Activated T-helper 17 cell treated with anti-CD3 and anti-CD28 coated beads, Interleukin-2, amount 50 U/mL, for 72 hours (primary cell): ENCODE measurements at regions not wholly inside any gene's neighbourhood (a gene's known extent, or its start where the extent isn't known, plus 50 kb on each side); places are given as distances from the start of the nearest gene placed in this dataset.

Source experiments
- ATAC-seq: fragments of 150-1000 bp; cut with Tn5 transposase; replicated peaks from 2 replicates; pipeline ENCODE4 v1.10.0; 2021; ENCODE audit warnings: mild to moderate bottlenecking, moderate library complexity
- H3K27ac Mint-ChIP-seq: one replicate; pipeline ENCODE4 v1.8.0; 2022; ENCODE audit warnings: mixed read lengths
- H3K27me3 Mint-ChIP-seq: one replicate; pipeline ENCODE4 v1.8.0; 2022; ENCODE audit warnings: mixed read lengths
- H3K36me3 Mint-ChIP-seq: one replicate; pipeline ENCODE4 v1.8.0; 2022; ENCODE audit warnings: low read depth, mild to moderate bottlenecking, mixed read lengths
- H3K4me1 Mint-ChIP-seq: one replicate; pipeline ENCODE4 v1.8.0; 2022; ENCODE audit warnings: mixed read lengths
- H3K4me3 Mint-ChIP-seq: one replicate; pipeline ENCODE4 v1.8.0; 2022; ENCODE audit warnings: mild to moderate bottlenecking, mixed read lengths
- H3K9me3 Mint-ChIP-seq: one replicate; pipeline ENCODE4 v1.8.0; 2022; ENCODE audit warnings: mixed read lengths

DNA sequence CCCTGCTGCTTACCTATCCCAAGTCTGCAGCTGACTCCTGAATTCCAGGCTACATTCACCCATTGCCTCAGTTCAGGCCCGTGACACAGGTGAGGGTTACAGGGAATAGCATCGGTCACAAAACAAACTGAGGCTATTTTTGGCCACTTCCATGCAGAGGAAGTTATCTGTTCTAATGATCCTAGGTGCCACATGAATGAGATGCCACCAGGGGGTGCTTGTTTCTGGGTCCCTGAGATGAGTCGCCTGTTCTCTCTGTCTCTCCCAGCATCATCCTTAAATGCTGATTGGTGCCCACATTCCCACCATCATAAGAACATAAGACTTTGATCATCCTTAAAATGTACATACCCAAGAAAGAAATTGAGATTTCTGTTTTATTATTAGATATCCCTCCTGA, 119.0 kb upstream of the CELF4 start:
- no peak for ATAC-seq
- Mint-ChIP-seq H3K4me1 (no peaks in the 10 kb centered on the region), H3K36me3 (no peaks in the 10 kb centered on the region), H3K9me3 (peaks cover 13% of the 10 kb centered on the region), H3K27me3 (peaks cover 6% of the 10 kb centered on the region), H3K27ac (no peak overlapping the region), H3K4me3 (no peak overlapping the region)

DNA sequence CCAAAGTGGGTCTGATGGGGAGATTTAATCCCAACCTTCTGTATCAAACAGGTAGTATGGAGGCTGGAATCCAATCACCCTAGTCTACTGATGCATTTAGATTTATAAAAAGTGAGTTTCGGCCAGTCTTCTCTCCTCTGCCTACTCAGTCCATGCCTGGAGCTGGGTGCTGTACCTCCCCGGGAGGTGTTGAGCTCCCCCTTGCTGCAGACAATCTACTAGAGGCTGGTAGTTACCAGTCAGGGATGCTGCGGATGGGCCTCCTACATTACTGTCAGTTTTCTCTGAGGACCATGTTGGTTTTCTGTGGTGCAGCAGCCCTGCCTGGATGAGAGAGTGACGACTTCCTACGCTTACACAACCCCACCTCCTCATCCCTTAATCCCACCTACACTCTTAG, 118.6 kb upstream of the CELF4 start:
- ATAC-seq, result no peak
- Mint-ChIP-seq H3K27me3 (peaks cover 6% of the 10 kb centered on the region), H3K36me3 (no peaks in the 10 kb centered on the region), H3K4me1 (no peaks in the 10 kb centered on the region), H3K9me3 (peaks cover 13% of the 10 kb centered on the region), H3K27ac (no peak overlapping the region), H3K4me3 (no peak overlapping the region)

DNA sequence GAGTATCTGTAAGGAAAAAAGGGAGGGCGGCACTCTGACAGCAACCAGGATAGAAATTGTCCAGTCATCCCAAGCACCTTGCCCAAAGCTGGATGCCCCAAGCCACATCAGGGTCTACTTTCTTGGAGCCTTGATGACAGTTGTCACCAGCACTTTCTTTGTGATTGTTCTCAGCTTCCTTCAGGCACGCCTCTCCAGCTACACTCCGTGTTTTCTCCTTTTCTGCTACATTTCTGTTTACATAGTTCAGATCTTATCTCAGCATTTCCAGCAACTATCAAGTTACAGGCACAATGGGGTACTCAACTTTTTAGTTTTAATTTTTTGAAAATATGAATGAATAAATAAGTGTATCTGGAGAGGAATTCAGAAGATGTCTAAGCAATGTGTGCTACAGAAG, 115.3 kb upstream of the CELF4 start:
- H3K9me3 Mint-ChIP-seq, result peaks cover 3% of the 10 kb centered on the region
- H3K27ac Mint-ChIP-seq, result no peak overlapping the region
- ATAC-seq, result no peak
- no peaks in the 10 kb centered on the region for H3K36me3 Mint-ChIP-seq
- H3K4me1 Mint-ChIP-seq, result no peaks in the 10 kb centered on the region
- H3K4me3 Mint-ChIP-seq, result no peak overlapping the region
- peaks cover 4% of the 10 kb centered on the region for H3K27me3 Mint-ChIP-seq

DNA sequence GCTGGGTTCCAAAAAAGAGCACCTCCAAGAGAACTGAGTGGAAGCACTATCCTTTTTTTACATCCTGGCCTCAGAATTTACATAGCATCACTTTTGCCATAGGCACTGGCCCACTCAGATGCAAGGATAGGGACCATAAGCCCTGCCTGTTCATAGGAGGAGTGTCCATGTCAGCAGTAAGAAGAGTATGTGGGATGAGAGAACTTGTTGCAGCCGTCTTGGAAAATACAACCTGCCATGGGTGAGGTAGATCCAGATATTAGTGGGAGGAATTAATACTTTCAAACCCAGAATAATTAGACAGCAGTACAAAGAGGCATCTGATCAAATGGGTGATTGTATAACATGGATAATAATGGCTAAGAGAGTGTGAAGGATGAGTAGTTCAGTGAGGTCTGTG, 110.7 kb upstream of the CELF4 start:
- no peak for ATAC-seq

DNA sequence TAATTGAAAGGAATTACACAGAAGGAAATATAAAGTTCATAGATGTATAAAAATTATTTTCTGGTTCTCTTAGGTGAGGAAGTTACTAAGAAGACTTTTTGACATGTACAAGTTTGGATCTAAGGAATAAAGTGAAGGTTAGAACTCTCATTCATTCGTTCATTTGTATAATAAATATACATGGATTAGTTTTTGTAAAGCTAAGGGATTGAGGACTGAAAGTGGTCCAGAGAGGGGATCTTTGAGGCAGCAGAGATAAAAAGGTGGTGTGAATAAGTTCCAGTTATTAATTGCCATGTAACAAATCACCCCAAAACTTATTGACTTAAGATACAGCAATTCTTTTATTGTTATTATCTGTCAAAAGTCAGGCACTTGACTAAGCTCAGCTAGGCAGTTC, 110.1 kb upstream of the CELF4 start:
- no peak overlapping the region for H3K27ac Mint-ChIP-seq
- H3K4me3 Mint-ChIP-seq, result no peak overlapping the region
- no peaks in the 10 kb centered on the region for H3K4me1 Mint-ChIP-seq
- H3K36me3 Mint-ChIP-seq, result no peaks in the 10 kb centered on the region
- H3K9me3 Mint-ChIP-seq, result peaks cover 3% of the 10 kb centered on the region
- no peak for ATAC-seq
- no peaks in the 10 kb centered on the region for H3K27me3 Mint-ChIP-seq

More for the DNA sequence above, 110.7 kb upstream of the CELF4 start:
- no peaks in the 10 kb centered on the region for H3K4me1 Mint-ChIP-seq
- H3K27me3 Mint-ChIP-seq, result no peaks in the 10 kb centered on the region
- H3K9me3 Mint-ChIP-seq, result peaks cover 3% of the 10 kb centered on the region
- no peak overlapping the region for H3K4me3 Mint-ChIP-seq
- no peaks in the 10 kb centered on the region for H3K36me3 Mint-ChIP-seq
- H3K27ac Mint-ChIP-seq, result no peak overlapping the region

DNA sequence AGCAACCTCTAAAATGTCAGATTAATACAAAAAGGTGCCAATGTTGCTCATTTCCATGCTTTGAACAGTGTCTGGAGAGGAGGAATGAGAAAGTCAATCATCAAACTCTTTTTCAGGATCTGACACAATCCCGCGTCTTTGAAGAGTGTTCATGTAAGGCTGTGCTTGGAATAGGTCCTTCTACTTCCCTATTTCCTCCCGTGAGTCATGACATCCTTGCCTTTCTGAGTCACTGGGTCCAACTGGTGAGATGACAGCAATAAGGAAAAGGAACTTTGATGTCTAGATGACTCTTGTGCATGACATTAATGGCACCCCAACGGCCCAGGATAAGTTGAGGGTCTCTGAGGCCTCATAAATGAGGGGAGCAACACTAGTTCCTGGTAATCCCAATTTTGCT, 109.0 kb upstream of the CELF4 start:
- Mint-ChIP-seq H3K4me3 (no peak overlapping the region), H3K9me3 (peaks cover 3% of the 10 kb centered on the region), H3K27me3 (no peaks in the 10 kb centered on the region), H3K36me3 (no peaks in the 10 kb centered on the region), H3K27ac (no peak overlapping the region), H3K4me1 (no peaks in the 10 kb centered on the region)
- no peak for ATAC-seq

DNA sequence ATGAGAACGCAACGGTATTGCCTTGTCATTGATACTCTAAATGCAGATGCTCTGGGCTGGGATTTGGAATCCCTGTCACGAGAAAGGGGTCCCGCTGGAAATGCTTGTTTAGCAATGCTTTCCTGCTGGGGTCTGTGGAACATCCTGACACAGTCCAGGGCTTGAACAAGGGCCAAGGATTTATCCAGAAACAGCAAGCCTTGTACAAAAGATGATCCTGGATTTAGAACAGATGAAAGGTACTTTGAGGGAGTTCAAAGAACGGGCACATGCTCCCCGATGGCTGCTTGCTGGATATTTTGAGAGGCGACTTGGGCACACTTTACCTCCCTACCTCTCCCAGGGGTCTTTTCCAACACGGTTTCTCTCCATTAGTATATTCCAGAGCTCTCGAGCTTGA, 108.1 kb upstream of the CELF4 start:
- Mint-ChIP-seq H3K4me1 (no peaks in the 10 kb centered on the region), H3K9me3 (peaks cover 3% of the 10 kb centered on the region), H3K27me3 (no peaks in the 10 kb centered on the region), H3K27ac (no peak overlapping the region), H3K4me3 (no peak overlapping the region), H3K36me3 (no peaks in the 10 kb centered on the region)
- no peak for ATAC-seq

DNA sequence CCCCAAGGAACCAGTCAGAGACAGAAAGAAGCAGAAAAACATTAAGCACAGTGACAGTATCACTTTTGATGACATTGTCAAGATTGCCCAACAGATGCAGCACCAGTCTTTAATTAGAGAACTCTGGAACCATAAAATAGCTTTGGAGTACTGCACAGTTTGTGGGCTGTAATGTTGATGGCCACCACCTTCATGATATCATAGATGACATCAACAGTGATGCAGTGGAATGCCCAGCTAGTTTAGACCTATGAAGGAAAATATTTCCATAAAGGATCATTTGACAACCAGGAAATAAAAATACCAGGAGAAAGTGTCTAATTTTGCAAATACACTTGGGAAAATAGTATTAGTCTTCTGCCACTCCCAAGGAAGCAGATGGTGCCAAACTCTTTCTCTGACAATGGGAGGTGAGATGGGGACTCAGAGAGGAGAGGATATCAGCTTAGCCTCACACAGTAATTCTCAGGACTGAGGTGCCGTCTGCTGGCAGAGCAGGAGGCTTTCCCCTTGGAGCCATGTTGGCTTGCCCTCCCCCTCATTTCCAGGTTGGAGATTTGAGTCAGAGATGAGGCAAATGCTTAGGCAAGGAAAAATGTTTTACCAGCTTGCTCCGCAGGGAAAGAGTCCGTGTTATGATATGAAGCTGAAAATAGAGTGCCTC, 107.5 kb upstream of the CELF4 start:
- H3K27ac Mint-ChIP-seq, result no peak overlapping the region
- H3K36me3 Mint-ChIP-seq, result no peaks in the 10 kb centered on the region
- H3K4me3 Mint-ChIP-seq, result no peak overlapping the region
- H3K27me3 Mint-ChIP-seq, result no peaks in the 10 kb centered on the region
- no peaks in the 10 kb centered on the region for H3K4me1 Mint-ChIP-seq
- ATAC-seq, result no peak
- peaks cover 3% of the 10 kb centered on the region for H3K9me3 Mint-ChIP-seq

DNA sequence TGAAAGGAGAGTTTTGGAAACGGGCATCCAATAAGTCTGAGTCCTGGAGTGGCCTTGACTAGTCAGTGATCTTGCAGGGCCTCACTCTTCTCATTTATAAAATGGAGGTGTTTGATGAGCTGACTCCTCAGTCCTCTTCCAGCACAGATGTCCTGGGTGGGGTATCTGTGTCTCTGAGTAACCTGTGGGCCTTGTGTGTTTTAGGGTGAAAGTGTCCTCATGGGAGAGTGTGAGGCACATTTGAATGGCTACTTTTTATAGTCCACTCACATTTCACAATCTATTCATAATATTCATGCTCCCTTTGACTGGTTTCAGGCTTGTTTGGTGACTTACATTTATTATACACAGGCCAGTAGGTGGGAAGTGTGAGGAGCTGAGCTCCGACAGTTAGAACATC, 106.4 kb upstream of the CELF4 start:
- H3K36me3 Mint-ChIP-seq, result no peaks in the 10 kb centered on the region
- no peak for ATAC-seq
- H3K4me3 Mint-ChIP-seq, result no peak overlapping the region
- no peak overlapping the region for H3K27ac Mint-ChIP-seq
- no peaks in the 10 kb centered on the region for H3K27me3 Mint-ChIP-seq
- H3K4me1 Mint-ChIP-seq, result no peaks in the 10 kb centered on the region
- peaks cover 3% of the 10 kb centered on the region for H3K9me3 Mint-ChIP-seq

DNA sequence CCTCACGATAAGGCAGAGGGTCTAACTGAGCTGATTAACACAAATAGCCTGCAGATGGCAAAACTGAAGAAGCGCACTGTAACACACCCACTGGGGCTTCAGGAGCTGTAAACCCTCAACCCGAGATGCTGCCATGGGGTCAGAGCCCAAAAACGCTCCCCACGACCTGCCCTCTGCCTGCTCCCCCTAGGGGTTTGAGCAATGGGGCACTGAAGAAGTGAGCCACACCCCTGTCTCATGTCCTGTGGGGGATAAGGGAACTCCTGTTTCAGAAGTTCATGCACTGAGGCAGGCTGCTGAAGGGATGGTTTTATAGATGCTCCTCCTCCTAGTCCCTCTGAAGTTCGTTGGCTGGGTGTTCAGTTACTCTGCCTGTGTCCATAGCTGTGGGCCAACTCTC, 105.9 kb upstream of the CELF4 start:
- ATAC-seq, result no peak
- Mint-ChIP-seq H3K9me3 (peaks cover 3% of the 10 kb centered on the region), H3K27me3 (no peaks in the 10 kb centered on the region), H3K27ac (no peak overlapping the region), H3K4me1 (no peaks in the 10 kb centered on the region), H3K36me3 (no peaks in the 10 kb centered on the region), H3K4me3 (no peak overlapping the region)

DNA sequence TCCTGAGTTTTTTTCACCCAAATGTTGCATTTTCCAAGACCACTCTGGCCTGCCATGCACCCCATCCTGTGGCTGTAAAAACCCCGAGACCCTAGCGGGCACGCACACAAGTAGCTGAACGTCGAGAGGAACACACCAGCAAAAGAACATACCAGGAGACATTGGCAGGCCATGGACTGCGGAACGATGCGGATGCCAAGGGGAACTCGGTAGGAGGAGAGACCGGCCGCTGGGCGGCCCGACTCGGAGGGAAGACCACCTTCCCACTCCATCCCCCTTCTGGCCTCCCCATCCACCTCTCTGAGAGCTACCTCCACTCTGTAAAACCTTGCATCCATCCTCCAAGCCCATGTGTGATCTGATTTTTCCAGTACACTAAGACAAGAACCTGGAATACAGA, 105.5 kb upstream of the CELF4 start:
- Mint-ChIP-seq H3K27ac (no peak overlapping the region), H3K4me3 (no peak overlapping the region), H3K36me3 (no peaks in the 10 kb centered on the region), H3K27me3 (no peaks in the 10 kb centered on the region), H3K9me3 (peaks cover 3% of the 10 kb centered on the region), H3K4me1 (no peaks in the 10 kb centered on the region)
- no peak for ATAC-seq

DNA sequence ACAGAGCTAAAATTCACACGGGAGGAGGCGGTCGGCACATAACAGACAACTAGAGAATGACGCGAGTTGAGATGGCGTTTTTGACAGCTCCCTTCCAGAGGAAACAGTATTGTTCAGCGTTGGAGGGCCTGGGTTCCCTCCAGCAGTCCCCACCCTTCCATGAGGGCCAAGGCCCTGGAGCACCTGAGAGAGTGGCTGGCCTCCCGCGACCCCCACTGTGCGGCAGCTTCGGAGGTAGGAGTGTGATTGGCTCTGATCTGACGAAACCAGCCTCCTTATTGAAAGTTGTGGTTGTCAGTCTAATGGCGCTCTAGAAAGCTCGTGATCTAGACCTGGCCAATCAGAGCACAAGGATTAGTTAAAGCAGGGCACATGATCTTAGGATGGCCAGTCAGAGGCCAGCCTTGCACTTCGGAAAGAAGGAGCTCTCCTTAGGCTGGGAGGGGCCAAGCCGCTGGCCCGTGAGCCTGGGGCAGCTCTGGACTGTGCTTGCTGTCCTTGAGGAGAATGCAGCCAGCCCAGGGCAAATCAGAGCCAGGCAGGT, 104.5 kb upstream of the CELF4 start:
- Mint-ChIP-seq H3K9me3 (no peaks in the 10 kb centered on the region), H3K27ac (no peak overlapping the region), H3K4me3 (no peak overlapping the region), H3K4me1 (no peaks in the 10 kb centered on the region), H3K27me3 (no peaks in the 10 kb centered on the region), H3K36me3 (no peaks in the 10 kb centered on the region)
- no peak for ATAC-seq

DNA sequence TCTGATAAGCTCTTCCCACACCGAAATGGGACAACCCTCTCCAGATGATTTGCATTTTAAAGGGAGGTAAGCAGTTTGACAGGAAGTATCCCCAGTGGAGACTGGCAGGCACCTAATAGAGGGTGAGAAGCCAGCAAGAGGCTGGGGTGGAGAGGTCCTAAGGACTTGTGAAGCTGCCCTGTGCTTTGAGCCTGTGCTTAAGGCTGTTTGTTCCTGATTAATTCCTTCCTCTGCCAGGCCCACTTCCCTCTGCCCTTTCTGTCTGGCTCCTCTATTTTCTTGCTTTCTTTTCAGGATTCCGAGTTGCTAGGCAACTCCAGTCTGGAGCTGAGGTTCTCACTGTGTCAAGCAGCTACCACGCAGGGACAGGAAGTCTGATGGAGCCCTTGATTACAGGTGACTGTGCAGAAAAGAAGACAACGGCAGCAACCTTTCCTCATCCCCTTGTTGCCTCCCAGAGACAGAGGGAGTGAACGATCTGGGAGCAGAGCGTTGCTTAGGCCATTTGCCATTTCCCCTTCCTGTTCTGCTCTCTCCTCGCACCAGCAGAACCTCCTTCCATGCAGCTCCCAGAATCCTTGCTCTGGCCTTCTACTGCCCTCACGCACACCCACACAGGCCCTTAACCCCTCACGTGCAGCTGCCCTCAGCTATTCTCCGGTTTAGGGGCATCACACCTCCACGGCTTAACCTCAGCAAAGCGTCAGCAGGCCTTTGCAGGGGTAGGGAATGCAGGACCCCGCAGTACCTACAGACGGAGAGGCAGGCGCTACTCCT, 103.6 kb upstream of the CELF4 start:
- H3K4me3 Mint-ChIP-seq, result no peak overlapping the region
- no peaks in the 10 kb centered on the region for H3K36me3 Mint-ChIP-seq
- H3K9me3 Mint-ChIP-seq, result no peaks in the 10 kb centered on the region
- H3K27ac Mint-ChIP-seq, result no peak overlapping the region
- no peaks in the 10 kb centered on the region for H3K27me3 Mint-ChIP-seq
- ATAC-seq, result no peak
- H3K4me1 Mint-ChIP-seq, result no peaks in the 10 kb centered on the region

DNA sequence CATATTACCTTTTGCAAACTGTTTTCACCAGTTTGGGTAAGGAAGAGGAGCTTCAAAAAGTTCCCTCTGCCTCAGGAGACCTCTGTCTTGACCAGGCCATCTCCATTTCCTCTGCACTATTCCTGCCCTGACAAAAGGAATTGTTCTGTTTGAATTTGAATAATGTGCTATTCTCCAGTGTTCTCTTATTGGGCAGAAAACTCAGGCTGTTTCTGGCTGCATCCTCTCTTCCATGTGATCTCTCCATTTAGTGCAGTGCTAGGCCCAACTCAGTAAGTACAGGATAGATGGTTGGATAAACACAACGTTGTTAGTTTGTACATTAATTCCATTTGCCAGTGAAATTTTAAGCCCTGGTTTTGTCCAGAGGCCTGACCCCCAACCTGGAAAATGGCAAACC, 102.2 kb upstream of the CELF4 start:
- H3K4me3 Mint-ChIP-seq, result no peak overlapping the region
- H3K27ac Mint-ChIP-seq, result no peak overlapping the region
- H3K9me3 Mint-ChIP-seq, result no peaks in the 10 kb centered on the region
- no peaks in the 10 kb centered on the region for H3K36me3 Mint-ChIP-seq
- H3K27me3 Mint-ChIP-seq, result no peaks in the 10 kb centered on the region
- no peaks in the 10 kb centered on the region for H3K4me1 Mint-ChIP-seq
- ATAC-seq, result no peak

DNA sequence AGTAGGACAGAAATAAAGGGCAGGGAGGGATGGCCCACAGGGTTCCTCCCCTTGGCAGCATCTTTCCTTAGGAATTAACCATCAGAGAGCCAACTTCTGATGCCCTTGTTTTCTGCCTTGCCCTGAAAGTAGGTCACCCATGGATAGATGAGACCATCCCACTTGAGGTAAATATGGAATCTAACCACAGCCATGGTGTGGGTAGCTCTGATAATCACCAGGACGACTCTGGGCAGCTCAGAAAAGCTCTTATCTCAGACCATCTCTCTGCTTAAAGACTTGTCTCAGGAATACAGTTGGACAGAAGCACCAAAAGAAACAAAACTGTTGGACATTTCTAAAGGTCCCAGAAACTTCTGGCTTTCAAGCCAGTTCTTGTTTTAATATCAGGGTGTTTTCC, 101.4 kb upstream of the CELF4 start:
- no peak overlapping the region for H3K27ac Mint-ChIP-seq
- no peaks in the 10 kb centered on the region for H3K4me1 Mint-ChIP-seq
- no peaks in the 10 kb centered on the region for H3K27me3 Mint-ChIP-seq
- H3K9me3 Mint-ChIP-seq, result no peaks in the 10 kb centered on the region
- no peak for ATAC-seq
- no peak overlapping the region for H3K4me3 Mint-ChIP-seq
- no peaks in the 10 kb centered on the region for H3K36me3 Mint-ChIP-seq
